ENCODE measurements at regions not wholly inside any gene's neighbourhood (a gene's known extent, or its start where the extent isn't known, plus 50 kb on each side); places are given as distances from the start of the nearest gene placed in this dataset.

- no peak overlapping the region for H3K27ac ChIP-seq (ENCODE audit: low read depth)
- no peaks in the 10 kb centered on the region for H4K20me1 ChIP-seq (replicated peaks; ENCODE audit: insufficient read depth)
- no peaks in the 10 kb centered on the region for H3K79me2 ChIP-seq (replicated peaks; ENCODE audit: insufficient read depth)
- no peaks in the 10 kb centered on the region for H3K4me1 ChIP-seq (ENCODE audit: insufficient read depth)
- no peak for ATAC-seq
- DNase-seq (ENCODE audit: low spot score), result peak; percentile 26
- Mint-ChIP-seq H3K27ac (no peak overlapping the region), H3K4me3 (no peak overlapping the region), H3K27me3 (ENCODE audit: insufficient read depth, low read depth, poor library complexity) (no peaks in the 10 kb centered on the region), H3K36me3 (ENCODE audit: low read depth) (no peaks in the 10 kb centered on the region; the same call in 2 of the 3 replicates), H3K9me3 (peaks cover 10% of the 10 kb centered on the region; the same call in 2 of the 3 replicates), H3K4me1 (no peaks in the 10 kb centered on the region)
- no peak overlapping the region for H3K4me3 ChIP-seq
- no peak for TF ChIP-seq NANOG (IDR thresholded peaks at IDR 0.05; ENCODE audit: borderline replicate concordance)
- peak; percentile 22 to 31; a peak in 2 of 4 replicates for TF ChIP-seq CTCF (conservative IDR thresholded peaks at IDR 0.05; ENCODE audit: low read depth in 2 of 2)
- TF ChIP-seq EZH2 (IDR thresholded peaks at IDR 0.05; ENCODE audit: low read depth, unreplicated experiment), result no peak
- no peak for TF ChIP-seq ETS1 (IDR thresholded peaks at IDR 0.05)
- TF ChIP-seq ZNF331 (CRISPR knock-in tag; IDR thresholded peaks at IDR 0.05; ENCODE audit: low read depth), result no peak
- no peaks in the 10 kb centered on the region for H3K36me3 ChIP-seq (ENCODE audit: insufficient read depth)
- H3K4me2 ChIP-seq, result no peak overlapping the region
- H3F3A ChIP-seq (replicated peaks; ENCODE audit: low read depth), result no peaks in the 10 kb centered on the region
- H3K27me3 ChIP-seq (ENCODE audit: insufficient read depth), result no peaks in the 10 kb centered on the region
- no peak overlapping the region for H2AFZ ChIP-seq
- peaks cover 6% of the 10 kb centered on the region; the same call in 1 of the 2 replicates for H3K9me2 ChIP-seq (ENCODE audit: insufficient read depth)
Measured at GRCh38 chr3:84510007-84510406, 448.8 kb upstream of the CADM2 start.

- Histone ChIP-seq H3K9me2 (ENCODE audit: insufficient read depth) (no peaks in the 10 kb centered on the region), H4K20me1 (replicated peaks; ENCODE audit: insufficient read depth) (no peaks in the 10 kb centered on the region), H3K4me3 (no peak overlapping the region), H3K27ac (ENCODE audit: low read depth) (no peak overlapping the region), H3K4me1 (ENCODE audit: insufficient read depth) (no peaks in the 10 kb centered on the region), H3F3A (replicated peaks; ENCODE audit: low read depth) (no peaks in the 10 kb centered on the region), H3K4me2 (no peak overlapping the region), H2AFZ (no peak overlapping the region), H3K79me2 (replicated peaks; ENCODE audit: insufficient read depth) (no peaks in the 10 kb centered on the region), H3K27me3 (ENCODE audit: insufficient read depth) (no peaks in the 10 kb centered on the region), H3K36me3 (ENCODE audit: insufficient read depth) (no peaks in the 10 kb centered on the region)
- Mint-ChIP-seq H3K4me3 (no peak overlapping the region), H3K27me3 (ENCODE audit: insufficient read depth, low read depth, poor library complexity) (no peaks in the 10 kb centered on the region), H3K4me1 (no peaks in the 10 kb centered on the region), H3K36me3 (ENCODE audit: low read depth) (peaks cover 8% of the 10 kb centered on the region), H3K9me3 (peaks cover 16% of the 10 kb centered on the region), H3K27ac (no peak overlapping the region)
- ATAC-seq, result no peak
- TF ChIP-seq EZH2 (IDR thresholded peaks at IDR 0.05; ENCODE audit: low read depth, unreplicated experiment) (no peak), CREB1 (CRISPR knock-in tag; IDR thresholded peaks at IDR 0.05; ENCODE audit: low read depth) (no peak), CTCF (conservative IDR thresholded peaks at IDR 0.05; ENCODE audit: low read depth in 2 of 2) (no peak), NANOG (IDR thresholded peaks at IDR 0.05; ENCODE audit: borderline replicate concordance) (no peak), ZNF114 (CRISPR knock-in tag; IDR thresholded peaks at IDR 0.05) (no peak), ETS1 (IDR thresholded peaks at IDR 0.05) (no peak), REST (IDR thresholded peaks at IDR 0.05; ENCODE audit: unreplicated experiment) (no peak), STAT1 (IDR thresholded peaks at IDR 0.05; ENCODE audit: unreplicated experiment) (no peak), EZH2phosphoT487 (IDR thresholded peaks at IDR 0.05; ENCODE audit: unreplicated experiment) (no peak), ZNF331 (CRISPR knock-in tag; IDR thresholded peaks at IDR 0.05; ENCODE audit: low read depth) (no peak), JUNB (IDR thresholded peaks at IDR 0.05; ENCODE audit: unreplicated experiment) (no peak), POLR2AphosphoS5 (IDR thresholded peaks at IDR 0.05; ENCODE audit: low read depth) (no peak)
- no peak for DNase-seq (ENCODE audit: low spot score)
Measured at GRCh38 chr3:84522893-84523292, 435.9 kb upstream of the CADM2 start.
